Forelimb muscle (tissue), 1 donor: ENCODE measurements at regions not wholly inside any gene's neighbourhood (a gene's known extent, or its start where the extent isn't known, plus 50 kb on each side); places are given as distances from the start of the nearest gene placed in this dataset.
A peak's percentile ranks its signal among the peaks of the same experiment; 100 is the strongest.

Experiments used
- DNase-seq: peaks from one replicate; pipeline ENCODE4 v3.0.0-alpha.2; 2013; ENCODE audit warnings: low read depth

- DNase-seq, result no peak
These were observed 315.9 kb upstream of the SEMA6D start for GRCh38 chr15:47401427-47401826.

GRCh38 chr15:47402829-47403228 lies 314.5 kb upstream of the SEMA6D start:
- DNase-seq, result no peak

GRCh38 chr15:47404877-47405276 lies 312.4 kb upstream of the SEMA6D start:
- DNase-seq, result no peak

- DNase-seq, result no peak
These were observed 311.7 kb upstream of the SEMA6D start for GRCh38 chr15:47405365-47406162.

GRCh38 chr15:47407692-47408091 lies 309.6 kb upstream of the SEMA6D start:
- no peak for DNase-seq

- no peak for DNase-seq
These were observed 308.3 kb upstream of the SEMA6D start for GRCh38 chr15:47409038-47409437.

GRCh38 chr15:47409600-47409999 lies 307.7 kb upstream of the SEMA6D start:
- no peak for DNase-seq

GRCh38 chr15:47410247-47410646 lies 307.1 kb upstream of the SEMA6D start:
- no peak for DNase-seq

- DNase-seq, result no peak
These were observed 305.6 kb upstream of the SEMA6D start for GRCh38 chr15:47411733-47412132.

- DNase-seq, result no peak
These were observed 305.2 kb upstream of the SEMA6D start for GRCh38 chr15:47412136-47412535.

- DNase-seq, result no peak
These were observed 304.5 kb upstream of the SEMA6D start for GRCh38 chr15:47412802-47413201.

- no peak for DNase-seq
These were observed 303.1 kb upstream of the SEMA6D start for GRCh38 chr15:47414207-47414606.

- DNase-seq, result no peak
These were observed 301.8 kb upstream of the SEMA6D start for GRCh38 chr15:47415539-47415971.

GRCh38 chr15:47422881-47423665 lies 294.2 kb upstream of the SEMA6D start:
- DNase-seq, result no peak

GRCh38 chr15:47427463-47427862 lies 289.8 kb upstream of the SEMA6D start:
- no peak for DNase-seq

GRCh38 chr15:47429376-47429775 lies 287.9 kb upstream of the SEMA6D start:
- no peak for DNase-seq

- no peak for DNase-seq
These were observed 285.8 kb upstream of the SEMA6D start for GRCh38 chr15:47431501-47431900.

- no peak for DNase-seq
These were observed 284.5 kb upstream of the SEMA6D start for GRCh38 chr15:47432826-47433225.

GRCh38 chr15:47434596-47434995 lies 282.7 kb upstream of the SEMA6D start:
- DNase-seq, result no peak

GRCh38 chr15:47437491-47437890 lies 279.8 kb upstream of the SEMA6D start:
- DNase-seq, result no peak

GRCh38 chr15:47439146-47440111 lies 277.9 kb upstream of the SEMA6D start:
- DNase-seq, result peak; percentile 44

GRCh38 chr15:47442371-47442770 lies 274.9 kb upstream of the SEMA6D start:
- DNase-seq, result no peak
